ENCODE measurements at regions not wholly inside any gene's neighbourhood (a gene's known extent, or its start where the extent isn't known, plus 50 kb on each side); places are given as distances from the start of the nearest gene placed in this dataset.

DNA sequence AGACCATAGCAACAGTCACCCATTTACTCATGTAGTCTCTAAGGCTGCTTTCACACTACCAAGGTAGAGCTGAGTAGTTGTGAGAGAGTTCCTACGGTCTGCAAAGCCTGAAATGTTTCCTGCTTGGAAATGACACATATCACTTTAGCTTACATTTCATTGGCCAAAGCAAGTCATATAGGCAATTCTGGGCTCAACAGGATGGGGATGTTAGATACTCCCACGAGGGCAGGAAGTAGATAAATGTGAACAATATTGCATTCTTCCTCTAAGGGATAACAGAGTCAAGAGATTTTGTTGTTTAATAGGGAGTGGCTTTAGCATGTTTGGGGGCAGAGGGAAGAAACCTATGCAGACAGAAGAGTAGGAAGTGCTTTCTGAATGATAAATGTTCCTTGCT lies 355.6 kb upstream of the THRB start (continued):
- TF ChIP-seq, protein P1, sequence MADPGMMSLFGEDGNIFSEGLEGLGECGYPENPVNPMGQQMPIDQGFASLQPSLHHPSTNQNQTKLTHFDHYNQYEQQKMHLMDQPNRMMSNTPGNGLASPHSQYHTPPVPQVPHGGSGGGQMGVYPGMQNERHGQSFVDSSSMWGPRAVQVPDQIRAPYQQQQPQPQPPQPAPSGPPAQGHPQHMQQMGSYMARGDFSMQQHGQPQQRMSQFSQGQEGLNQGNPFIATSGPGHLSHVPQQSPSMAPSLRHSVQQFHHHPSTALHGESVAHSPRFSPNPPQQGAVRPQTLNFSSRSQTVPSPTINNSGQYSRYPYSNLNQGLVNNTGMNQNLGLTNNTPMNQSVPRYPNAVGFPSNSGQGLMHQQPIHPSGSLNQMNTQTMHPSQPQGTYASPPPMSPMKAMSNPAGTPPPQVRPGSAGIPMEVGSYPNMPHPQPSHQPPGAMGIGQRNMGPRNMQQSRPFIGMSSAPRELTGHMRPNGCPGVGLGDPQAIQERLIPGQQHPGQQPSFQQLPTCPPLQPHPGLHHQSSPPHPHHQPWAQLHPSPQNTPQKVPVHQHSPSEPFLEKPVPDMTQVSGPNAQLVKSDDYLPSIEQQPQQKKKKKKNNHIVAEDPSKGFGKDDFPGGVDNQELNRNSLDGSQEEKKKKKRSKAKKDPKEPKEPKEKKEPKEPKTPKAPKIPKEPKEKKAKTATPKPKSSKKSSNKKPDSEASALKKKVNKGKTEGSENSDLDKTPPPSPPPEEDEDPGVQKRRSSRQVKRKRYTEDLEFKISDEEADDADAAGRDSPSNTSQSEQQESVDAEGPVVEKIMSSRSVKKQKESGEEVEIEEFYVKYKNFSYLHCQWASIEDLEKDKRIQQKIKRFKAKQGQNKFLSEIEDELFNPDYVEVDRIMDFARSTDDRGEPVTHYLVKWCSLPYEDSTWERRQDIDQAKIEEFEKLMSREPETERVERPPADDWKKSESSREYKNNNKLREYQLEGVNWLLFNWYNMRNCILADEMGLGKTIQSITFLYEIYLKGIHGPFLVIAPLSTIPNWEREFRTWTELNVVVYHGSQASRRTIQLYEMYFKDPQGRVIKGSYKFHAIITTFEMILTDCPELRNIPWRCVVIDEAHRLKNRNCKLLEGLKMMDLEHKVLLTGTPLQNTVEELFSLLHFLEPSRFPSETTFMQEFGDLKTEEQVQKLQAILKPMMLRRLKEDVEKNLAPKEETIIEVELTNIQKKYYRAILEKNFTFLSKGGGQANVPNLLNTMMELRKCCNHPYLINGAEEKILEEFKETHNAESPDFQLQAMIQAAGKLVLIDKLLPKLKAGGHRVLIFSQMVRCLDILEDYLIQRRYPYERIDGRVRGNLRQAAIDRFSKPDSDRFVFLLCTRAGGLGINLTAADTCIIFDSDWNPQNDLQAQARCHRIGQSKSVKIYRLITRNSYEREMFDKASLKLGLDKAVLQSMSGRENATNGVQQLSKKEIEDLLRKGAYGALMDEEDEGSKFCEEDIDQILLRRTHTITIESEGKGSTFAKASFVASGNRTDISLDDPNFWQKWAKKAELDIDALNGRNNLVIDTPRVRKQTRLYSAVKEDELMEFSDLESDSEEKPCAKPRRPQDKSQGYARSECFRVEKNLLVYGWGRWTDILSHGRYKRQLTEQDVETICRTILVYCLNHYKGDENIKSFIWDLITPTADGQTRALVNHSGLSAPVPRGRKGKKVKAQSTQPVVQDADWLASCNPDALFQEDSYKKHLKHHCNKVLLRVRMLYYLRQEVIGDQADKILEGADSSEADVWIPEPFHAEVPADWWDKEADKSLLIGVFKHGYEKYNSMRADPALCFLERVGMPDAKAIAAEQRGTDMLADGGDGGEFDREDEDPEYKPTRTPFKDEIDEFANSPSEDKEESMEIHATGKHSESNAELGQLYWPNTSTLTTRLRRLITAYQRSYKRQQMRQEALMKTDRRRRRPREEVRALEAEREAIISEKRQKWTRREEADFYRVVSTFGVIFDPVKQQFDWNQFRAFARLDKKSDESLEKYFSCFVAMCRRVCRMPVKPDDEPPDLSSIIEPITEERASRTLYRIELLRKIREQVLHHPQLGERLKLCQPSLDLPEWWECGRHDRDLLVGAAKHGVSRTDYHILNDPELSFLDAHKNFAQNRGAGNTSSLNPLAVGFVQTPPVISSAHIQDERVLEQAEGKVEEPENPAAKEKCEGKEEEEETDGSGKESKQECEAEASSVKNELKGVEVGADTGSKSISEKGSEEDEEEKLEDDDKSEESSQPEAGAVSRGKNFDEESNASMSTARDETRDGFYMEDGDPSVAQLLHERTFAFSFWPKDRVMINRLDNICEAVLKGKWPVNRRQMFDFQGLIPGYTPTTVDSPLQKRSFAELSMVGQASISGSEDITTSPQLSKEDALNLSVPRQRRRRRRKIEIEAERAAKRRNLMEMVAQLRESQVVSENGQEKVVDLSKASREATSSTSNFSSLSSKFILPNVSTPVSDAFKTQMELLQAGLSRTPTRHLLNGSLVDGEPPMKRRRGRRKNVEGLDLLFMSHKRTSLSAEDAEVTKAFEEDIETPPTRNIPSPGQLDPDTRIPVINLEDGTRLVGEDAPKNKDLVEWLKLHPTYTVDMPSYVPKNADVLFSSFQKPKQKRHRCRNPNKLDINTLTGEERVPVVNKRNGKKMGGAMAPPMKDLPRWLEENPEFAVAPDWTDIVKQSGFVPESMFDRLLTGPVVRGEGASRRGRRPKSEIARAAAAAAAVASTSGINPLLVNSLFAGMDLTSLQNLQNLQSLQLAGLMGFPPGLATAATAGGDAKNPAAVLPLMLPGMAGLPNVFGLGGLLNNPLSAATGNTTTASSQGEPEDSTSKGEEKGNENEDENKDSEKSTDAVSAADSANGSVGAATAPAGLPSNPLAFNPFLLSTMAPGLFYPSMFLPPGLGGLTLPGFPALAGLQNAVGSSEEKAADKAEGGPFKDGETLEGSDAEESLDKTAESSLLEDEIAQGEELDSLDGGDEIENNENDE (IDR thresholded peaks at IDR 0.05; ENCODE audit: insufficient replicate concordance, low read length): no peak
- TF ChIP-seq NANOG (IDR thresholded peaks at IDR 0.05; ENCODE audit: insufficient read depth, low read depth, low read length, poor library complexity, severe bottlenecking) (no peak), RAD21 (IDR thresholded peaks at IDR 0.05 in 1 of 2, conservative IDR thresholded peaks at IDR 0.05 in 1 of 2; ENCODE audit: low read depth in 2 of 2, low read length in 2 of 2) (no peak), SP4 (IDR thresholded peaks at IDR 0.05; ENCODE audit: low read length) (no peak), CBX8 (IDR thresholded peaks at IDR 0.05; ENCODE audit: borderline replicate concordance, low read depth, low read length) (no peak), RBBP5 (IDR thresholded peaks at IDR 0.05; ENCODE audit: borderline replicate concordance, low read depth, low read length) (no peak), TEAD4 (IDR thresholded peaks at IDR 0.05; ENCODE audit: low read depth, low read length) (no peak), SIX5 (IDR thresholded peaks at IDR 0.05; ENCODE audit: low read depth, low read length) (no peak), GABPA (IDR thresholded peaks at IDR 0.05; ENCODE audit: borderline replicate concordance, insufficient read depth, low read length) (no peak), EZH2 (IDR thresholded peaks at IDR 0.05; ENCODE audit: low read depth, low read length, severe bottlenecking) (no peak)
- TF ChIP-seq, protein P2, sequence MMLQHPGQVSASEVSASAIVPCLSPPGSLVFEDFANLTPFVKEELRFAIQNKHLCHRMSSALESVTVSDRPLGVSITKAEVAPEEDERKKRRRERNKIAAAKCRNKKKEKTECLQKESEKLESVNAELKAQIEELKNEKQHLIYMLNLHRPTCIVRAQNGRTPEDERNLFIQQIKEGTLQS (IDR thresholded peaks at IDR 0.05; ENCODE audit: insufficient read depth, low read depth, low read length): no peak

All from H1 (cell line).